ENCODE measurements at regions not wholly inside any gene's neighbourhood (a gene's known extent, or its start where the extent isn't known, plus 50 kb on each side); places are given as distances from the start of the nearest gene placed in this dataset.

- TF ChIP-seq, protein P1, sequence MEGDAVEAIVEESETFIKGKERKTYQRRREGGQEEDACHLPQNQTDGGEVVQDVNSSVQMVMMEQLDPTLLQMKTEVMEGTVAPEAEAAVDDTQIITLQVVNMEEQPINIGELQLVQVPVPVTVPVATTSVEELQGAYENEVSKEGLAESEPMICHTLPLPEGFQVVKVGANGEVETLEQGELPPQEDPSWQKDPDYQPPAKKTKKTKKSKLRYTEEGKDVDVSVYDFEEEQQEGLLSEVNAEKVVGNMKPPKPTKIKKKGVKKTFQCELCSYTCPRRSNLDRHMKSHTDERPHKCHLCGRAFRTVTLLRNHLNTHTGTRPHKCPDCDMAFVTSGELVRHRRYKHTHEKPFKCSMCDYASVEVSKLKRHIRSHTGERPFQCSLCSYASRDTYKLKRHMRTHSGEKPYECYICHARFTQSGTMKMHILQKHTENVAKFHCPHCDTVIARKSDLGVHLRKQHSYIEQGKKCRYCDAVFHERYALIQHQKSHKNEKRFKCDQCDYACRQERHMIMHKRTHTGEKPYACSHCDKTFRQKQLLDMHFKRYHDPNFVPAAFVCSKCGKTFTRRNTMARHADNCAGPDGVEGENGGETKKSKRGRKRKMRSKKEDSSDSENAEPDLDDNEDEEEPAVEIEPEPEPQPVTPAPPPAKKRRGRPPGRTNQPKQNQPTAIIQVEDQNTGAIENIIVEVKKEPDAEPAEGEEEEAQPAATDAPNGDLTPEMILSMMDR (IDR thresholded peaks at IDR 0.05; ENCODE audit: insufficient read depth, low read length): no peak
- TF ChIP-seq, protein P2, sequence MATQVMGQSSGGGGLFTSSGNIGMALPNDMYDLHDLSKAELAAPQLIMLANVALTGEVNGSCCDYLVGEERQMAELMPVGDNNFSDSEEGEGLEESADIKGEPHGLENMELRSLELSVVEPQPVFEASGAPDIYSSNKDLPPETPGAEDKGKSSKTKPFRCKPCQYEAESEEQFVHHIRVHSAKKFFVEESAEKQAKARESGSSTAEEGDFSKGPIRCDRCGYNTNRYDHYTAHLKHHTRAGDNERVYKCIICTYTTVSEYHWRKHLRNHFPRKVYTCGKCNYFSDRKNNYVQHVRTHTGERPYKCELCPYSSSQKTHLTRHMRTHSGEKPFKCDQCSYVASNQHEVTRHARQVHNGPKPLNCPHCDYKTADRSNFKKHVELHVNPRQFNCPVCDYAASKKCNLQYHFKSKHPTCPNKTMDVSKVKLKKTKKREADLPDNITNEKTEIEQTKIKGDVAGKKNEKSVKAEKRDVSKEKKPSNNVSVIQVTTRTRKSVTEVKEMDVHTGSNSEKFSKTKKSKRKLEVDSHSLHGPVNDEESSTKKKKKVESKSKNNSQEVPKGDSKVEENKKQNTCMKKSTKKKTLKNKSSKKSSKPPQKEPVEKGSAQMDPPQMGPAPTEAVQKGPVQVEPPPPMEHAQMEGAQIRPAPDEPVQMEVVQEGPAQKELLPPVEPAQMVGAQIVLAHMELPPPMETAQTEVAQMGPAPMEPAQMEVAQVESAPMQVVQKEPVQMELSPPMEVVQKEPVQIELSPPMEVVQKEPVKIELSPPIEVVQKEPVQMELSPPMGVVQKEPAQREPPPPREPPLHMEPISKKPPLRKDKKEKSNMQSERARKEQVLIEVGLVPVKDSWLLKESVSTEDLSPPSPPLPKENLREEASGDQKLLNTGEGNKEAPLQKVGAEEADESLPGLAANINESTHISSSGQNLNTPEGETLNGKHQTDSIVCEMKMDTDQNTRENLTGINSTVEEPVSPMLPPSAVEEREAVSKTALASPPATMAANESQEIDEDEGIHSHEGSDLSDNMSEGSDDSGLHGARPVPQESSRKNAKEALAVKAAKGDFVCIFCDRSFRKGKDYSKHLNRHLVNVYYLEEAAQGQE (IDR thresholded peaks at IDR 0.05; ENCODE audit: insufficient replicate concordance, low read depth): no peak
- no peak for TF ChIP-seq POLR2AphosphoS5 (IDR thresholded peaks at IDR 0.05; ENCODE audit: low read depth)
Observed at GRCh38 chr16:9362050-9362449, 270.6 kb downstream of the HAPSTR1 start.
